Activated naive CD4-positive, alpha-beta T cell treated with anti-CD3 and anti-CD28 coated beads, Interleukin-2, amount 50 U/mL, for 72 hours (primary cell): ENCODE measurements at regions not wholly inside any gene's neighbourhood (a gene's known extent, or its start where the extent isn't known, plus 50 kb on each side); places are given as distances from the start of the nearest gene placed in this dataset.

ENCODE experiments used
- ATAC-seq, 2 donors: fragments of 150-1000 bp; cut with Tn5 transposase; 2 replicates each; pipeline ENCODE4 v1.10.0; 2021; ENCODE audit warnings: mild to moderate bottlenecking in 2 of 2, moderate library complexity in 2 of 2
- DNase-seq, 2 donors: peaks; one replicate each; pipeline ENCODE4 v3.0.0; 2021 to 2022; ENCODE audit warnings: low spot score in 2 of 2
- H3K27ac Mint-ChIP-seq, 2 donors: one replicate each; pipeline ENCODE4 v1.8.0; 2022; ENCODE audit warnings: mild to moderate bottlenecking in 2 of 2, mixed read lengths in 2 of 2
- H3K36me3 Mint-ChIP-seq, 2 donors: one replicate each; pipeline ENCODE4 v1.8.0; 2022; ENCODE audit warnings: mixed read lengths in 2 of 2
- H3K9me3 Mint-ChIP-seq, 2 donors: one replicate each; pipeline ENCODE4 v1.8.0; 2022; ENCODE audit warnings: mixed read lengths in 2 of 2

GRCh38 chr15:47824147-47824546 lies 106.8 kb downstream of the SEMA6D start:
- ATAC-seq (no peak), DNase-seq (no peak)
- no peaks in the 10 kb centered on the region for H3K36me3 Mint-ChIP-seq
- no peaks in the 10 kb centered on the region for H3K9me3 Mint-ChIP-seq
- H3K27ac Mint-ChIP-seq, result no peak overlapping the region

DNA sequence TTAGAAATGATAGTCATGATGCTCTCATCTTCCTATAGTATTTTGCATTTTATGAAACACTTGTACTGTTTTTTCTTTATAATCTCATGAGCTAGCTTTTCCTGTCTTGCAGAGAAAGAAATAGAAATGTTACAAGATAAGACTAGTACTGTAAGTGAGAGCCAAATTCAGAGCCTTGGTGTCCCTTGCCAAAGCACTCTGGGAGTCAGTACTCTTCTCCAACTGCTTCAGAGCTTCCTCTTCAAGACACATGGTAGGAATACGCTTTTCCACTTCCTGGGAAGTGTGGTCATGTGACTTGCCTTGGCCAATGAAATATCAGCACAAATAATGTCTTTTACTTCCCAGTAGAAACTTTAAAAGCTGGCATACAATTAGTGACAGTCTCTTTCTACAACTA lies 112.4 kb downstream of the SEMA6D start:
- no peak for DNase-seq
- Mint-ChIP-seq H3K27ac (no peak overlapping the region), H3K36me3 (no peaks in the 10 kb centered on the region), H3K9me3 (peaks cover 0 to 2% of the 10 kb centered on the region in 2 donors)
- ATAC-seq, result no peak

DNA sequence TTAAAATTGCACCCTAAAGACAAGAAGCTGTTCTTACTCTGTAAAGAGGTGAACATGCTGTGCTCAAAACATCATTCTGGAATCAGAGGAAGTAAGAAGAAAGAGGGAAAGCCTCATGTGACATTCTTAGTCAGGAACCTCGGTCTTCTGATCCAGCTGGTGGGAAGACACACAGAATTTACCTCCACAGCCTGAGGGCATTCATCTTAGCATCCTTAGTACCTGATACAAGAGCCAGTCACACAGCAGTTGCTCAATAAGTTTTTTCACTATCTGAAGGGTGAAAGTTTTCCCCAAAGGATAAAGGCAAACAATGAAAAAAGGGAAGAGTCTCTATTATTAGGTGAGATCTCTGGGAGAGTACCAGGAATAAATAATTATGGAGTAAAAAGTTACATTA lies 116.8 kb downstream of the SEMA6D start:
- Mint-ChIP-seq H3K9me3 (peaks cover 0 to 7% of the 10 kb centered on the region in 2 donors), H3K27ac (no peak overlapping the region), H3K36me3 (no peaks in the 10 kb centered on the region)
- DNase-seq, result no peak
- ATAC-seq, result no peak

DNA sequence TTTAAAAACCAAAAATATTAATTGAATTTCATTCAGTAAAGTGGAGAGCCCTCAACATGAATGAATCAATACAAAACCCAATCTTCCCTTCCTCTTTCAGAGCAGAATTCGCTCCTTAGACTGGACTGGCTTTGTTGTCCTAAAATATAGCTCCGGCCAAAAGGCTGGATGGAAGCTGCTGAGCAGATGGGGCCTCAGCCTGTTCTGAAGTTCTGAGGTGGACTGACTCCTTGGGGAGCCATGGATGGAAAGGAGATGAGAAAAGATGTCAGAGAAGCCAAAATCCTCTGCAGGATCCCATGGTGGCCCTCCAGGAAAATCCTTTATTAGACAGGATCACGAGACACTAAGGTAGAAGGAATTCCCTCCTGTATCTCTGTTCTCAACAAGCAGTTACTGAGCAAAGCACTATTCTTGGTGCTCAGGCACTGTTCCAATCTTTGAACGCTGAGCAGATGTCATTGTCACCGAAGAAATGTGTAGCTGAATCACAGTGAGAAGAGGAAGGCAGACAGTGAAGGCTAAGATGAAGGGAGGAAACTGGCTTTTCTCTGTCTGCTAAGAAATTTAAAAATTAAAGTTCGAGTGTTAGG lies 122.0 kb downstream of the SEMA6D start:
- no peaks in the 10 kb centered on the region for H3K36me3 Mint-ChIP-seq
- no peak overlapping the region for H3K27ac Mint-ChIP-seq
- no peak for ATAC-seq
- H3K9me3 Mint-ChIP-seq, result peaks cover 0 to 5% of the 10 kb centered on the region in 2 donors
- DNase-seq, result no peak

DNA sequence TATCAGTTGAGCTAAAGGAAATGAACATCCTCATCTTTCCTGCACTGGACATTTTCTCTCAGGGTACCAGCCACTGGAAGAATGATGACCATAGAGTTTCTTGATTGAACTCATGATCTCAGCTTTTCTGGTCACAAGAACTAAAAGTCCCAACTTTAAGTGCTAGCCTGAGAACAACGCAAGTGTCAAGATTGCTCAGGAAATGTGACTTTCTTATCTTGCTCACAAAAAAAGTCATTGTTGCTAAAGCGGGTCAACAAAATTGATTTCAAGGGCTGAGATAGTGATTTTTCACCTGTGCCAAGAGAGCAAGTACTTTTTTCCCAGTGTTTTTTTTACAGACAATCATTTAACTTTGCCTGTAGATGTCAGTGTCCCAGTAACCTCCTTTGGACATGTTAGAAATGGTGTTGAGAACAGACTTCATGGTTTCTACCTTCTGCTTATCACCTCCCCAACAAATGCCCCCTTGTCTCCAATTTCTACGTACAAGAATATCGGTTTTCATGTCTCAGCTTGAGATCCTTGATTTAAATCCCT lies 125.9 kb downstream of the SEMA6D start:
- ATAC-seq, result no peak

GRCh38 chr15:47844437-47844836 lies 127.1 kb downstream of the SEMA6D start:
- Mint-ChIP-seq H3K36me3 (no peaks in the 10 kb centered on the region), H3K9me3 (no peaks in the 10 kb centered on the region), H3K27ac (no peak overlapping the region)
- no peak for ATAC-seq
- no peak for DNase-seq

More for the DNA sequence above, 125.9 kb downstream of the SEMA6D start:
- no peak for DNase-seq
- Mint-ChIP-seq H3K27ac (no peak overlapping the region), H3K9me3 (no peaks in the 10 kb centered on the region), H3K36me3 (no peaks in the 10 kb centered on the region)

GRCh38 chr15:47846128-47846868 lies 129.0 kb downstream of the SEMA6D start:
- DNase-seq (no peak), ATAC-seq (no peak)
- peaks cover 4 to 10% of the 10 kb centered on the region in 2 donors for H3K9me3 Mint-ChIP-seq
- H3K36me3 Mint-ChIP-seq, result no peaks in the 10 kb centered on the region
- no peak overlapping the region for H3K27ac Mint-ChIP-seq

DNA sequence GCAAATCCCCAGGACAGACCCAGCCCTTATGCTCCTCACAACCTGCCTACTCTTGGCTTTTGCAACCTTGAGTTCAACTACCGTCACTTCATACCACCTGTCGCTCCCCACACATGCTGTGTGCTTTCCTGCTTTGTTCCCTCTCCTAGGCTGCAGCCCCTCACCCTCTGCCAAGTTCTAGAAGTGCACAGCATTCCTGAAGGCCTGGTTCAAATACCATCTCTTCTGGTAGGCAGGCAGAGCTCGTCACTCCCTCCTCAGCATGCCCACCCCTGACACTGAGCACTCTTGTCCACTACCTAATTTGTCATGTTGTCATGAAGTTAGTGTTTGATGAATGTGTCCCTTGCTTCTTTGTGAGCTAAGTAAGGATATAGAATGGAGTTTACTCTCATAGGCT lies 129.6 kb downstream of the SEMA6D start:
- ATAC-seq, result no peak

DNA sequence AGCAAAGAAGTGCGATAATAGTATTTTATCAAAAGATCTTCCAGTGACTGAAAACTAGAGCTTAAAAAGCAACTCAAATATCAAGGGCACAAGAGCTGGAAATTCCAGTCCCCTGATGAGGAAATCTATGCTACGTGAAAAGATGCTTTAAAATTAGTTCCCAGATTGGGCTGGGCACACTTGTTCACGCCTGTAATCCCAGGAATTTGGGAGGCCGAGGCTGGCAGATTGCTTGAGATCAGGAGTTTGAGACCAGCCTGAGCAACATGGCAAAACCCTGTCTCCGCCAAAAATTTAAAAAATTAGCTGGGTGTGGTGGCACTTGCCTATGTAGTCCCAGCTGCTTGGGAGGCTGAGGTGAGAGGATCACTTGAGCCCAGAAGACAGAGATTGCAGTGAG lies 138.8 kb downstream of the SEMA6D start:
- Mint-ChIP-seq H3K36me3 (no peaks in the 10 kb centered on the region), H3K27ac (no peak overlapping the region), H3K9me3 (peaks cover 5 to 8% of the 10 kb centered on the region in 2 donors)
- ATAC-seq (no peak), DNase-seq (no peak)

More for the DNA sequence above, 129.6 kb downstream of the SEMA6D start:
- Mint-ChIP-seq H3K36me3 (no peaks in the 10 kb centered on the region), H3K9me3 (peaks cover 4 to 10% of the 10 kb centered on the region in 2 donors), H3K27ac (peak overlapping the region in 1 of 2 donors; percentile 84)
- no peak for DNase-seq

GRCh38 chr15:47857014-47857775 lies 139.9 kb downstream of the SEMA6D start:
- no peak for ATAC-seq

GRCh38 chr15:47857776-47858167 lies 140.5 kb downstream of the SEMA6D start:
- H3K36me3 Mint-ChIP-seq, result no peaks in the 10 kb centered on the region
- DNase-seq (no peak), ATAC-seq (no peak)
- H3K27ac Mint-ChIP-seq, result no peak overlapping the region
- H3K9me3 Mint-ChIP-seq, result peaks cover 3 to 7% of the 10 kb centered on the region in 2 donors

More at GRCh38 chr15:47857014-47857775, 139.9 kb downstream of the SEMA6D start:
- no peak for DNase-seq
- H3K9me3 Mint-ChIP-seq, result peaks cover 3 to 8% of the 10 kb centered on the region in 2 donors
- no peaks in the 10 kb centered on the region for H3K36me3 Mint-ChIP-seq
- no peak overlapping the region for H3K27ac Mint-ChIP-seq

DNA sequence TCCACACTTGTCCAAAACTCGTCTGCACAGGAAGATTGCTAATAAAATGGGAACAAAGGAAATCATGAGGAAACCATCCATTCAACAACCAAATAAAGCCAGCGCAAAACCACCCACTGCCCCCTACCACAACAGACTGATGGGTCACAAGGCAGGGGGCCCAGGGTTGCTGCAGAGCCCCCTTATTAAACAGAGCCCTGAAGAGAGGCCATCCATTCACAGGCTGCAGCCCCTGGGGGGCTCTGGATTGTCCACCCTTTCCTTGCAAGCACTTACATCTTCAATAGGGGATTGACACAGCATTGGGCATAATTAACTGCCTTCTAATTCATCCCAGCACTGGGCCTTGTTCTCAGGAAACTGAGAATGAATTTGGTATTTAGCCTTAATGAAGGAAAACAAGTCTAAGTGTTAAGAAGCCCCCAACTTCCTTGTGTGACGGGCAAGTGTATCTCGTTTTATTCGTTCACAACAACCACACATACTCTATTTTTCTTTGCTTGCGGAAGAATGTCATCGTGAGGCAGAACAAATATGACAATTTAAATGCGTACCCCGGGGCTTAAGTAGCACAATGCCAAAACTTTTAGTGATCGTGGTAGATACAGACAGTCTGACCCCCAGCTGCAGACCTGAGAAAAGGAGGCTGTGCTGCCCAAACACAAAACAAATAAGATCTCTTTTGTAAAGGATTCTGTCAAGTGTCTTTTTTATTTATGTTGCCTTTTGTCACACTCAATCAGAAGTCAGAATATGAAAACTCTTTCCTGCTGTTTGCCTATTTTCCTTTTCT lies 144.0 kb downstream of the SEMA6D start:
- Mint-ChIP-seq H3K9me3 (peaks cover 0 to 3% of the 10 kb centered on the region in 2 donors), H3K36me3 (no peaks in the 10 kb centered on the region), H3K27ac (no peak overlapping the region)
- ATAC-seq (no peak), DNase-seq (no peak)

- DNase-seq (no peak), ATAC-seq (no peak)
- peaks cover 0 to 3% of the 10 kb centered on the region in 2 donors for H3K9me3 Mint-ChIP-seq
- no peaks in the 10 kb centered on the region for H3K36me3 Mint-ChIP-seq
- H3K27ac Mint-ChIP-seq, result no peak overlapping the region
Measured at GRCh38 chr15:47862402-47862801, 145.1 kb downstream of the SEMA6D start.

- ATAC-seq, result no peak
- Mint-ChIP-seq H3K36me3 (peaks cover 0 to 5% of the 10 kb centered on the region in 2 donors), H3K27ac (no peak overlapping the region), H3K9me3 (peaks cover 5 to 18% of the 10 kb centered on the region in 2 donors)
- no peak for DNase-seq
Measured at GRCh38 chr15:47866446-47866845, 149.1 kb downstream of the SEMA6D start.

DNA sequence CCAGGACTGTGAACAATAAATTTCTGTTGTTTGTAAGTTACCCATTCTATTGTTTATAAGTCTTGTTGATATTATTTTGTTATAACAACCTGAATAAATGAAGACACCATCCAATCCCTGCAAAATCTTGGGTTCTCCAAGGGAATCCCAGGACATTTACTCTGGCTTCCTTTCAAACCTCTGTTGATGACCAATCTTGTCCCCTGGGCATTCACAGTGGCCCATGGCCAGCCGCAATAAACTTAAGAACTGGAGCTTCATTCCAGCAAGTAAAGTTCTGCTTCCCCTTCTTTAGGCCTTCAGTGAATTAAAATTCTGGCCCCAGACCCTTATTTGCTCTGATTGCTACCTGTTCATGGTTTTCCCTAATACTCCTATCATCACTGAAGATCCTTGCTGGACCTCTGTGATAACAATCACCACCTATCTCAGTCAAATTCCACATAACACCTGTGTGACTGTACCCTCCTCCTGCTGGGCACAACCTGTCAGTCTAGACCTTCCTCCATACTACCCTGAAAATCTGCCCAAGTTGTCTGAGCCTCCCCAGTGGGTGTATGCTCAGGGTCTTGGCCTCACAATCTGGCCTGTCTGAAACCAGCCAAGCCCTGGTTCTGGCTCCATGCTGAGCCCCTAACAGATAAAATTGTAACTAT lies 153.1 kb downstream of the SEMA6D start:
- ATAC-seq (no peak), DNase-seq (no peak)
- Mint-ChIP-seq H3K36me3 (peaks cover 0 to 5% of the 10 kb centered on the region in 2 donors), H3K27ac (no peak overlapping the region), H3K9me3 (peaks cover 8 to 15% of the 10 kb centered on the region in 2 donors)
